Mesenchymal stem cell (in vitro differentiated cells and primary cell): ENCODE measurements at regions not wholly inside any gene's neighbourhood (a gene's known extent, or its start where the extent isn't known, plus 50 kb on each side); places are given as distances from the start of the nearest gene placed in this dataset.
A peak's percentile ranks its signal among the peaks of the same experiment; 100 is the strongest.

ENCODE experiments used
- DNase-seq: peaks from one replicate; pipeline ENCODE4 v3.0.0-alpha.2; 2013
- H2AFZ ChIP-seq: one replicate; pipeline ENCODE4 v1.6.1; 2013; ENCODE audit warnings: low read depth, mild to moderate bottlenecking, control low read depth, inconsistent platforms, low read length, moderate library complexity
- H2AK5ac ChIP-seq: 2 replicates; pipeline ENCODE4 v1.6.1; 2013; ENCODE audit warnings: low read length, moderate library complexity, mild to moderate bottlenecking, inconsistent platforms; ENCODE audit not compliant: severe bottlenecking
- H2BK120ac ChIP-seq: one replicate; pipeline ENCODE4 v1.6.1; 2013; ENCODE audit warnings: low read depth, mild to moderate bottlenecking, inconsistent platforms, low read length, moderate library complexity
- H2BK12ac ChIP-seq, 2 experiments: one replicate each; pipeline ENCODE4 v1.6.1; 2013; ENCODE audit warnings: inconsistent platforms in 2 of 2, low read length in 2 of 2, mild to moderate bottlenecking in 2 of 2, moderate library complexity in 2 of 2, control low read depth in 1 of 2
- H2BK15ac ChIP-seq: one replicate; pipeline ENCODE4 v1.6.1; 2013; ENCODE audit warnings: mild to moderate bottlenecking, low read depth, inconsistent platforms; ENCODE audit not compliant: poor library complexity, severe bottlenecking
- H2BK5ac ChIP-seq: 2 replicates; pipeline ENCODE4 v1.6.1; 2013; ENCODE audit warnings: low read depth, mild to moderate bottlenecking, low read length, control low read depth, inconsistent platforms; ENCODE audit not compliant: poor library complexity, severe bottlenecking
- H3K14ac ChIP-seq, 2 experiments: one replicate each; pipeline ENCODE4 v1.6.1; 2013; ENCODE audit warnings: inconsistent platforms in 2 of 2, low read length in 2 of 2, control low read depth in 1 of 2, mild to moderate bottlenecking in 1 of 2, moderate library complexity in 1 of 2
- H3K18ac ChIP-seq, 2 experiments: one replicate each; pipeline ENCODE4 v1.6.1; 2013; ENCODE audit warnings: inconsistent platforms in 2 of 2, low read length in 2 of 2, control low read depth in 1 of 2, low read depth in 1 of 2, mild to moderate bottlenecking in 1 of 2
- H3K23ac ChIP-seq, 2 experiments: one replicate each; pipeline ENCODE4 v1.6.1; 2013; ENCODE audit warnings: inconsistent platforms in 2 of 2, low read length in 2 of 2, mild to moderate bottlenecking in 2 of 2, moderate library complexity in 2 of 2, control low read depth in 1 of 2
- H3K27ac ChIP-seq: 2 replicates; pipeline ENCODE4 v1.5.1; 2013; ENCODE audit warnings: mild to moderate bottlenecking, moderate library complexity, low read length, control low read depth, inconsistent platforms; ENCODE audit not compliant: poor library complexity, severe bottlenecking
- H3K27me3 ChIP-seq, 2 experiments: 2 replicates each; pipeline versions ENCODE4 v1.6.1 to v1.7.0; 2013; ENCODE audit warnings: low read length in 2 of 2, mild to moderate bottlenecking in 2 of 2, moderate library complexity in 2 of 2, control low read depth in 1 of 2, inconsistent platforms in 1 of 2; ENCODE audit not compliant: control insufficient read depth in 1 of 2, insufficient read depth in 1 of 2
- H3K36me3 ChIP-seq, 2 experiments: 2 replicates each; pipeline versions ENCODE4 v1.6.1 to v1.7.0; 2013; ENCODE audit warnings: low read length in 2 of 2, control low read depth in 1 of 2, inconsistent platforms in 1 of 2, low read depth in 1 of 2, mild to moderate bottlenecking in 1 of 2; ENCODE audit not compliant: insufficient read depth in 2 of 2, control insufficient read depth in 1 of 2
- H3K4ac ChIP-seq, 2 experiments: one replicate each; pipeline ENCODE4 v1.6.1; 2013; ENCODE audit warnings: inconsistent platforms in 2 of 2, low read length in 2 of 2, mild to moderate bottlenecking in 2 of 2, moderate library complexity in 2 of 2, control low read depth in 1 of 2, low read depth in 1 of 2
- H3K4me1 ChIP-seq: 2 replicates; pipeline ENCODE4 v1.6.1; 2013; ENCODE audit warnings: low read depth, low read length, control low read depth; ENCODE audit not compliant: control insufficient read depth, insufficient read depth
- H3K4me2 ChIP-seq: 2 replicates; pipeline ENCODE4 v1.6.1; 2013; ENCODE audit warnings: low read length, mild to moderate bottlenecking, inconsistent platforms; ENCODE audit not compliant: poor library complexity, severe bottlenecking
- H3K4me3 ChIP-seq, 2 experiments: 2 replicates each; pipeline versions ENCODE4 v1.5.1 to v1.7.0; 2013; ENCODE audit warnings: low read length in 2 of 2, mild to moderate bottlenecking in 2 of 2, control low read depth in 1 of 2, low read depth in 1 of 2; ENCODE audit not compliant: insufficient read depth in 1 of 2
- H3K79me1 ChIP-seq: replicated peaks from 2 replicates; pipeline ENCODE4 v1.6.1; 2013; ENCODE audit warnings: mild to moderate bottlenecking, control low read depth, low read length, inconsistent platforms; ENCODE audit not compliant: poor library complexity, severe bottlenecking
- H3K9ac ChIP-seq: 2 replicates; pipeline ENCODE4 v1.7.0; 2013; ENCODE audit warnings: mild to moderate bottlenecking, low read length, moderate library complexity
- H3K9me3 ChIP-seq: 2 replicates; pipeline ENCODE4 v1.7.0; 2013; ENCODE audit warnings: mild to moderate bottlenecking, low read length; ENCODE audit not compliant: control insufficient read depth
- H4K8ac ChIP-seq: one replicate; pipeline ENCODE4 v1.6.1; 2013; ENCODE audit warnings: inconsistent platforms, mild to moderate bottlenecking, low read length, moderate library complexity
- H4K91ac ChIP-seq: one replicate; pipeline ENCODE4 v1.6.1; 2013; ENCODE audit warnings: mild to moderate bottlenecking, low read length, inconsistent platforms
- WGBS: methylation state at CpG from one replicate; pipeline ENCODE4 v1.1.7; 2013; ENCODE audit warnings: mixed read lengths; 5-methylcytosine and 5-hydroxymethylcytosine counted together

DNA sequence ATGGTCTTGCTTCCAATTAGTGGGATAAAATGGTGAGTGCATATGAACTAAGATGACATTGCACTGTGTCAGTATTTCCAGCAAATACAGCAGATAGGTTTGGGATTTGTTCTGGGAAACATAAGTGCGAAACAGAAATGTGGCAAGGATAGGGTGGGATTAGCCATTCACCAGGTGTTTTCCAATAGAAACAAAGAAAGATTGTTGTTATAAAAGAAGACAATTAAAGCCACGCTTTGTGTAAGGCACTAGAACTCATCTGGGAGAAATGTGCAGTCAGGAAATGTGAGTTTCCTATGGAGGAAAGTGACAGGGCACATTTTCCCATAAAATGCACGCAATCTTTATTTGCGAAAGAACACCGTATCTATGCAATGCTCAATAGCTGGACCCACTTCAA, 1547.8 kb downstream of the EFNB2 start:
- WGBS, result 93% methylated on average over 2 of the region's 5 CpGs
- no peak overlapping the region for H3K27ac ChIP-seq

DNA sequence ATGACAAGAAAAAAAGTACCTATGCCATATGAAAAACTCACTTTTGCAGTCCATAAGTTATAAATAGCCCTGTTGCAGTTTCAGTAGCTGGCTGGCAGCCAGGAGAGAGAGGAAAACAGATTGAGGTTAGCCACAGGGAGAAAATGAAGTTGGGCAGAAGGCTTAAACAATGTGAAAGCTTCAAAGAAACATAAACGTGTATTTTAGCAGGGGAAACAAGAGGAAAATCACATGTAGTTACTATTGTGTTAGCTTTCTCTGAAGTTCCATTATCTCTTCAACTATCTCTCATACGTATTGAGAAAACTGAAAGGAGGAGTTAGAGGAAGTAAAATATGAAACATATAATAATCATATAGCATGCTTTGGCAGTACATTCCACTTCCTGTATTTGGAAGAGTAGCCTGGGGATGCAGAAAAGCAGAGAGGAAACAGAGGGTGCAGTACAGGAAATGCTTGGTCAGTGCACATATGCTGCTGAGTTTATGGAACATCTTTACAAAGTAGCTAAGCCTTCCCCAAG, 1551.1 kb downstream of the EFNB2 start:
- Histone ChIP-seq H3K27ac (no peak overlapping the region), H3K9me3 (no peaks in the 10 kb centered on the region), H3K18ac (no peak overlapping the region), H3K9ac (no peak overlapping the region), H2AK5ac (no peak overlapping the region), H3K36me3 (no peaks in the 10 kb centered on the region), H3K27me3 (no peaks in the 10 kb centered on the region), H3K14ac (no peak overlapping the region), H4K91ac (no peak overlapping the region), H3K4me2 (no peak overlapping the region), H3K79me1 (no peaks in the 10 kb centered on the region), H3K4me3 (no peak overlapping the region), H3K4ac (no peak overlapping the region), H2BK5ac (no peak overlapping the region), H4K8ac (no peak overlapping the region), H3K23ac (no peak overlapping the region), H2BK120ac (no peak overlapping the region), H3K4me1 (no peaks in the 10 kb centered on the region), H2BK12ac (no peak overlapping the region), H2AFZ (no peak overlapping the region), H2BK15ac (no peak overlapping the region)
- DNase-seq, result peak; percentile 71
- WGBS, result no CpG with 5 or more reads among the region's 2 CpGs

More for the DNA sequence above, 1547.8 kb downstream of the EFNB2 start:
- no peak overlapping the region for H4K8ac ChIP-seq
- H3K18ac ChIP-seq, result no peak overlapping the region
- no peak overlapping the region for H3K14ac ChIP-seq
- H3K4me2 ChIP-seq, result no peak overlapping the region
- no peak overlapping the region for H2AK5ac ChIP-seq
- no peak overlapping the region for H2BK5ac ChIP-seq
- H3K36me3 ChIP-seq, result no peaks in the 10 kb centered on the region
- H2BK15ac ChIP-seq, result no peak overlapping the region
- no peak overlapping the region for H3K4me3 ChIP-seq
- no peaks in the 10 kb centered on the region for H3K79me1 ChIP-seq
- no peak overlapping the region for H2BK12ac ChIP-seq
- no peak overlapping the region for H2AFZ ChIP-seq
- H3K4ac ChIP-seq, result no peak overlapping the region
- no peak overlapping the region for H3K9ac ChIP-seq
- no peak overlapping the region for H4K91ac ChIP-seq
- H3K4me1 ChIP-seq, result no peaks in the 10 kb centered on the region
- no peak for DNase-seq
- no peak overlapping the region for H2BK120ac ChIP-seq
- H3K23ac ChIP-seq, result no peak overlapping the region
- no peaks in the 10 kb centered on the region for H3K27me3 ChIP-seq
- no peaks in the 10 kb centered on the region for H3K9me3 ChIP-seq

DNA sequence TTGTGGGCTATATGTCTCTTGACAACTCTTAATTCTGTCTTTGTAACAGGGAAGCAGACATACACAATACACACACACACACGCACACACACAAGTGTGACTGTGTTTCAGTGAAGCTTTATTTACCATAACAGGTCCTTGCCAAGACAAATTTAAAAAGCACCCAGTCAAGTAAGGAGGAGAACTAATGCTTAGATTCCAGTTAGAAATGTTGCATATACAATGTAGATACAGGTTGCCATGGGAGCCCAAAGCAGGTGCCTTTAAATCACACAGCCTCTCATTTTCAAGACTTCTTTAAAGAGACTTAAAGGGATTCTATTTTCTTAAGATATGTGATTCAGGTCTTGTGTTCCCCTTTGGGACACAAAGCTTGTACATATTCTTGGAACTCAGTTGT, 1551.9 kb downstream of the EFNB2 start:
- Histone ChIP-seq H3K4ac (no peak overlapping the region), H3K36me3 (no peaks in the 10 kb centered on the region), H3K23ac (no peak overlapping the region), H2AK5ac (no peak overlapping the region), H4K8ac (no peak overlapping the region), H2AFZ (no peak overlapping the region), H3K4me2 (no peak overlapping the region), H3K9ac (no peak overlapping the region), H2BK120ac (no peak overlapping the region), H3K14ac (no peak overlapping the region), H3K27ac (no peak overlapping the region), H3K79me1 (no peaks in the 10 kb centered on the region), H4K91ac (no peak overlapping the region), H2BK15ac (no peak overlapping the region), H3K9me3 (no peaks in the 10 kb centered on the region), H3K4me3 (no peak overlapping the region), H2BK12ac (no peak overlapping the region), H3K4me1 (no peaks in the 10 kb centered on the region), H3K18ac (no peak overlapping the region), H2BK5ac (no peak overlapping the region), H3K27me3 (no peaks in the 10 kb centered on the region)
- no peak for DNase-seq
- 100% methylated on average over 1 of the region's 1 CpG for WGBS

DNA sequence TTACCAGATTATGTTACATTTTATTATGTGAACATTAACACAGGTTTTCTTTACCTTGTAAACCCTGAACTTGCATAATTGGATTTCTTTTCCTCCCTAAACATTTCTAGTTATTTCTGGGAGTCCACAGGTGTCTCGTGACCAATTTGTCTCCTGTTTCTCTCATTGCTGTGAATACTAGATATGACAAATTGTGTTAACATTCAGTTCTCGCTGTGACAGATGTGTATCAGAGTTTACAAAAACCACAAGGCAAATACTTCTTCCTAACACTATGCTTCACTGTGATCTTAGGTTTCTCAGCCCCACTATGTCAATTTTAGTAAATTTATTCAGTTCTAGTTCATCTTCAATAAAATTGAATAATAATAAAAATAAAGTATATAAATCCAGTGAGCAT, 1554.9 kb downstream of the EFNB2 start:
- Histone ChIP-seq H4K8ac (no peak overlapping the region), H3K79me1 (no peaks in the 10 kb centered on the region), H3K36me3 (no peaks in the 10 kb centered on the region), H2BK12ac (no peak overlapping the region), H2AFZ (no peak overlapping the region), H2AK5ac (no peak overlapping the region), H3K4me3 (no peak overlapping the region), H3K4me2 (no peak overlapping the region), H3K9ac (no peak overlapping the region), H3K18ac (no peak overlapping the region), H3K4ac (no peak overlapping the region), H3K27ac (no peak overlapping the region), H3K4me1 (no peaks in the 10 kb centered on the region), H2BK120ac (no peak overlapping the region), H3K23ac (no peak overlapping the region), H3K27me3 (no peaks in the 10 kb centered on the region), H4K91ac (no peak overlapping the region), H3K14ac (no peak overlapping the region), H3K9me3 (no peaks in the 10 kb centered on the region), H2BK5ac (no peak overlapping the region), H2BK15ac (no peak overlapping the region)
- WGBS, result no CpG with 5 or more reads among the region's 2 CpGs
- no peak for DNase-seq
